ENCODE measurements at regions not wholly inside any gene's neighbourhood (a gene's known extent, or its start where the extent isn't known, plus 50 kb on each side); places are given as distances from the start of the nearest gene placed in this dataset.

GRCh38 chr6:71433441-71433840 lies 144.8 kb downstream of the OGFRL1 start:
- Mint-ChIP-seq H3K4me3 (no peak overlapping the region), H3K36me3 (no peaks in the 10 kb centered on the region), H3K27me3 (no peaks in the 10 kb centered on the region), H3K9me3 (no peaks in the 10 kb centered on the region), H3K4me1 (ENCODE audit: unreplicated experiment) (no peaks in the 10 kb centered on the region), H3K27ac (no peak overlapping the region)
- no peak for TF ChIP-seq CTCF (conservative IDR thresholded peaks at IDR 0.05)
- DNase-seq (ENCODE audit: extremely low spot score, unreplicated experiment), result no peak

DNA sequence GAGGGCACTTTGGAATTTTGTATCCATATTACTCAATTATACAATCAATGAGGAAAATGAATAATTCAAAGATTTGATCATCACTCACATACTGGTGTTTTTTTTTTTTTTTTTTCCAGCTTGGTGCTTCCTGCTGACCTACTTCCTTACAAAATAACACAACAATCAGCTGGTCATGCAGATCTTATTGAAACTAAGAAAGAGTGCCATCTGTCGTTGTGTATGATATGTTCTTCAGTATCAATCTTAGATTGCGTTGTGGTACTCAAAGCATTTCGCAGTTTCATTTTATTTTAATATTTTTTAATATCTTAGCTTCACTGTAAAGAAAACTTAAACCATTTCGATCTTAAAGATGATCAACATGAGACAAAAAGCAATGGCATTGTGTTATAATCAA lies 155.6 kb downstream of the OGFRL1 start:
- Mint-ChIP-seq H3K4me1 (ENCODE audit: unreplicated experiment) (no peaks in the 10 kb centered on the region), H3K36me3 (no peaks in the 10 kb centered on the region), H3K4me3 (no peak overlapping the region), H3K27me3 (no peaks in the 10 kb centered on the region), H3K27ac (no peak overlapping the region), H3K9me3 (peaks cover 10% of the 10 kb centered on the region)
- DNase-seq (ENCODE audit: extremely low spot score, unreplicated experiment), result no peak
- no peak for TF ChIP-seq CTCF (conservative IDR thresholded peaks at IDR 0.05)

GRCh38 chr6:71446057-71446456 lies 157.4 kb downstream of the OGFRL1 start:
- H3K36me3 Mint-ChIP-seq, result no peaks in the 10 kb centered on the region
- peaks cover 5% of the 10 kb centered on the region for H3K9me3 Mint-ChIP-seq
- no peaks in the 10 kb centered on the region for H3K4me1 Mint-ChIP-seq (ENCODE audit: unreplicated experiment)
- H3K4me3 Mint-ChIP-seq, result no peak overlapping the region
- H3K27ac Mint-ChIP-seq, result no peak overlapping the region
- no peak for TF ChIP-seq CTCF (conservative IDR thresholded peaks at IDR 0.05)
- no peak for DNase-seq (ENCODE audit: extremely low spot score, unreplicated experiment)
- H3K27me3 Mint-ChIP-seq, result no peaks in the 10 kb centered on the region

- Mint-ChIP-seq H3K27ac (no peak overlapping the region), H3K36me3 (no peaks in the 10 kb centered on the region), H3K4me3 (no peak overlapping the region), H3K27me3 (no peaks in the 10 kb centered on the region), H3K9me3 (peaks cover 5% of the 10 kb centered on the region), H3K4me1 (ENCODE audit: unreplicated experiment) (no peaks in the 10 kb centered on the region)
- no peak for TF ChIP-seq CTCF (conservative IDR thresholded peaks at IDR 0.05)
- DNase-seq (ENCODE audit: extremely low spot score, unreplicated experiment), result no peak
Measured at GRCh38 chr6:71446470-71446869, 157.9 kb downstream of the OGFRL1 start.

DNA sequence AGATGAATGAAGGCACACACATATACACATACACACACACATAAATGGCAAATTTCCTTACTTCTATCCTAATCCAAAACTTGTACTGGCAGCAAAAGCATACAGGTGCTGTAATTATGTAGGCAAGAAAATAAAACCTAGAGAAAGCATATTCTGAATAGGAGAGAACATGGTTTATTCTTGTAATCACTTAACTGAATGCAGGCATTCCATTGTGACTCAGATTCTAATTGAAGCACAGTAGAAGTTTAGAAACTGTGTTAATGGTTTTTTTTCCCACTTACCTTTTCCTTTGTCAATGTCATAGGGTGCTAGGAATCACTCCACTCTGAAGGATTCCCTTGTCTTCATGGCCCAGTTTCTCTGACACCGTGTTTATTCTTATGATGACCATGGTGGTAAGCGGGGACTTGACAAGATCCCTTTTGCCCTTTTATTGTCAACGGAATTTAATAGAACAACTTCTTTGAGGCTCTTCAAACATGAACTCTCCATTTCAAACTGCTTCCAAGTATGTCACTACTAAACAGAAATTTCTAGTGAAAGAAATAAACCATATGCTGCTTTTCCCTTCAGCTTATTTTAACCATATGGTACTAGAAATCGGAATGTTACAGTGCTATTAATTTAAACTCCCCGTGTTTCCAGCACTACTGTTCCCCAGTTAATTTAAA lies 164.2 kb downstream of the OGFRL1 start:
- H3K4me3 Mint-ChIP-seq, result no peak overlapping the region
- H3K4me1 Mint-ChIP-seq (ENCODE audit: unreplicated experiment), result no peaks in the 10 kb centered on the region
- no peaks in the 10 kb centered on the region for H3K27me3 Mint-ChIP-seq
- no peak for TF ChIP-seq CTCF (conservative IDR thresholded peaks at IDR 0.05)
- H3K9me3 Mint-ChIP-seq, result no peaks in the 10 kb centered on the region
- no peak overlapping the region for H3K27ac Mint-ChIP-seq
- DNase-seq (ENCODE audit: extremely low spot score, unreplicated experiment), result no peak
- no peaks in the 10 kb centered on the region for H3K36me3 Mint-ChIP-seq

- Mint-ChIP-seq H3K9me3 (no peaks in the 10 kb centered on the region), H3K4me3 (no peak overlapping the region)
Measured at GRCh38 chr6:71453371-71453706, 164.7 kb downstream of the OGFRL1 start.

More at GRCh38 chr6:71453371-71453706, 164.7 kb downstream of the OGFRL1 start:
- no peak for DNase-seq (ENCODE audit: extremely low spot score, unreplicated experiment)
- Mint-ChIP-seq H3K36me3 (no peaks in the 10 kb centered on the region), H3K27ac (no peak overlapping the region), H3K4me1 (ENCODE audit: unreplicated experiment) (no peaks in the 10 kb centered on the region), H3K27me3 (no peaks in the 10 kb centered on the region)
- TF ChIP-seq CTCF (conservative IDR thresholded peaks at IDR 0.05), result no peak

All from type B pancreatic cell (in vitro differentiated cells).